GM21723 (cell line): ENCODE measurements at regions not wholly inside any gene's neighbourhood (a gene's known extent, or its start where the extent isn't known, plus 50 kb on each side); places are given as distances from the start of the nearest gene placed in this dataset.

Experiments used
- ATAC-seq: cut with Tn5 transposase; IDR thresholded peaks from one replicate; pipeline ENCODE4 v1.9.1; 2021; ENCODE audit warnings: mild to moderate bottlenecking, moderate library complexity; ENCODE audit not compliant: unreplicated experiment

GRCh38 chr6:26196846-26197635, 109.8 kb downstream of the HFE start:
- ATAC-seq, result peak; percentile 42

DNA sequence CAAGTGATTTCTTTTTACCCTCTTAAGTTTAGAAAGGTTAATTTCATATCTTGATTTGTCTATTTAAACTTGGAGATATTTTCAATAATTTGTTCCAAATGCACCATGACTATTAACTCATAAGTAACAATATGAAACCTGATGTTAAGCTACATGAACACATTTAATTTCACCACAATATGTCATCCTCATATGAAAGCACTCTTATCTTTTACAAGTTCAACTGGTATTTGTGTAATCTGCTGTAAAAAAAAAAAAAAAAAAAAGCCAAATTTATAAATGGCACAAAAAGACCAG, 110.4 kb downstream of the HFE start:
- no peak for ATAC-seq

DNA sequence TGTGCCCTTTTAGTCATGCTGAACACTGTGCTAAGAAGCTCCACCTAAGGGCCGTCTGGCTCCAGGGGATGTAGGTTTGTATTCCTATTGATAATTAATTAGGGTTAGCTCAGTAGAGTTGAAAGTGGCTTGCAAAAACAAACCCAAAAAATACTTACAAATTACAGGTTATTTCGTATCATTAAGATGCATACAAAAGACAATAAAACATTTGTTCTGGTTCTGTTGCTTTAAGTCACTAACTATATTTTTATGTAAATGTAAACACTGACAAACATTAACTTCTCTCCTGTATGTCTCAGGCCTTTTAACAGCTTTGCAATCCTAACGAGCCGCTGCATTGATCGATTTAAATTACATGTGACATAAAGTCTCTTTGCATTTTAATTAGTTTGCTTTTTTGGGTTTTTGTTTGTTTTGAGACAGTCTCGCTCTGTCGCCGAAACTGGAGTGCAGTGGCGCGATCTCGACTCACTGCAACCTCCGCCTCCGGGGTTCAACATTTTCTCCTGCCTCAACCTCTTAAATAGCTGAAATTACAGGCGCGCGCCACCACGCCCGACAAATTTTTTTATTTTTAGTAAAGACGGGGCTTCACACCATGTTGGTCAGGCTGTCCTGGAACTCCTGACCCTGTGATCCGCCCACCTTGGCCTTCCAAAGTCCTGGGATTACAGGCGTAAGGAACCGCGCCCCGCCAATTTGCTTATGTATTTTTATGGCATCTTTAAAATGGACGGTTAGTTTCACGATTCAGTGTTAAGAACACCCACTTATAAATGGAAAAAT, 110.9 kb downstream of the HFE start:
- no peak for ATAC-seq

DNA sequence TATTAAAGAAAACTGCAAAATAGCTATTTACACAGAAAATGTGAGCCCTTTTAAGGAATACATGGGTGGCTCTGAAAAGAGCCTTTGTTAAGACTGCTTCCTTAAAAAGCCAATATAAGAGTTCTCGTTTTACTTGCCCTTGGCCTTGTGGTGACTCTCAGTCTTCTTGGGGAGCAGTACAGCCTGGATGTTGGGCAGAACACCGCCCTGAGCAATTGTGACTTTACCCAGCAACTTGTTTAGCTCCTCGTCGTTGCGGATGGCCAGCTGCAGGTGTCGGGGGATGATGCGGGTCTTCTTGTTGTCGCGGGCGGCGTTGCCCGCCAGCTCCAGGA, 111.5 kb downstream of the HFE start:
- ATAC-seq, result peak; percentile 3

DNA sequence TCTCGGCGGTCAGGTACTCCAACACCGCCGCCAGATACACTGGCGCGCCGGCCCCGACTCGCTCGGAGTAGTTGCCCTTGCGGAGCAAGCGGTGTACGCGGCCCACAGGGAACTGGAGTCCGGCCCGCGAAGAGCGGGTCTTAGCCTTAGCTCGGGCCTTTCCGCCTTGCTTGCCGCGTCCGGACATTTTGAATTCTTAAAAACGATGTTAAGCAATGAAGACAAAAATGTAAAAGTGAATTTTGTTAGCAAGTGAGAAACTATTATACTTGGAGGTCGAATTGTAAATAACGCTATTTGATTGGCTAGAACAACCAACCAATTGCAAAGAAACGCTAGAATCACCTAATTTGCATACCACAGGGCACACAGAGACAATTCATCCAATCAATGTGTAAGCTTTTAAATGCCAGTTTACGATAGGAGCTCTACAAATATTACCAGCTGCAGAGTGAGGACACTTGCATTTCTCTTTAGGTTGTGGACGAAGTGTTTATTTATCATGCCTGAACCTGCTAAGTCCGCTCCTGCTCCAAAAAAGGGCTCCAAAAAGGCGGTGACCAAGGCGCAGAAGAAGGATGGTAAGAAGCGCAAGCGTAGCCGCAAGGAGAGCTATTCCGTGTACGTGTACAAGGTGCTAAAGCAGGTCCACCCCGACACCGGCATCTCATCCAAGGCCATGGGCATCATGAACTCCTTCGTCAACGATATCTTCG, 112.0 kb downstream of the HFE start:
- peak; percentile 48 for ATAC-seq

DNA sequence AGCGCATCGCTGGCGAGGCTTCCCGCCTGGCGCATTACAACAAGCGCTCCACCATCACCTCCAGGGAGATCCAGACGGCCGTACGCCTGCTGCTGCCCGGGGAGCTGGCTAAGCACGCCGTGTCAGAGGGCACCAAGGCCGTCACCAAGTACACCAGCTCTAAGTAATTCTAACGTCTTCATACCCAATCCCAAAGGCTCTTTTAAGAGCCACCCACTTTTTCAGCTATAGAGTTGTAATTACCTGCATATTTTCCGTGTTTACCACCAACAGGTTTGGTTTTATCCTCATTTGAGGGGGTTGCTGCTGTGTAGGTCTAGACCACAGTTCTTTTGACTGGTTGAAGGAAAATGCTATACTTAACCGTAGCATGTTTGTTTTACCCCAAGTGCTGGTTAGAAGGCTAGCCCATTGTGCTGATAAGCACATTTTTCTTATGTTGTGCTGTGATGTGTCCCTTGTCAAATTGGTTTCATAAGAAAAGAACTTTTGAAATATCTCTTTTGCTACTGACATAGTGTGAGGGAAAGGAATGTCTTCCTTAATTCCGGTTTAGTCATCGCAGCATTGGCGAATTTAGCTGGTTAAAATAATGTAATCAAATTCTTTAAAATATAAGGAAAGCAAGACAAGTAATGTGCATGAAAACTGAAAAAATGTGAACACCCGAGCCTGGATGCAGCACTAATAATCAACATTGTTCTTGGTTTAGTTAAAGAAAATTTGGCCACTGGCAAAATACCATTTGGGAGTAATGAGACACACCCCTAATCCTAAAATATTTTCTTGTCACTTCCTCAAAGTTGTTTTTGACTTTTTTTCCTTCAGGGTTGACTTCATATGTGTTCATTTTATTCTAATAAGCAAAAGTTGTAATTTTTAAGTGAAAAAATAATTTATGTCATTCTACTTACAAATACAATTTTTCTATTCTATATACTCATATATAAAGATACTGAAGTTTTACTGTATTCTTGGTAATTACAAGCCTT, 112.8 kb downstream of the HFE start:
- ATAC-seq, result no peak

- no peak for ATAC-seq
Observed at GRCh38 chr6:26200918-26201721, 113.9 kb downstream of the HFE start.

- ATAC-seq, result no peak
Observed at GRCh38 chr6:26202201-26202611, 115.0 kb downstream of the HFE start.

DNA sequence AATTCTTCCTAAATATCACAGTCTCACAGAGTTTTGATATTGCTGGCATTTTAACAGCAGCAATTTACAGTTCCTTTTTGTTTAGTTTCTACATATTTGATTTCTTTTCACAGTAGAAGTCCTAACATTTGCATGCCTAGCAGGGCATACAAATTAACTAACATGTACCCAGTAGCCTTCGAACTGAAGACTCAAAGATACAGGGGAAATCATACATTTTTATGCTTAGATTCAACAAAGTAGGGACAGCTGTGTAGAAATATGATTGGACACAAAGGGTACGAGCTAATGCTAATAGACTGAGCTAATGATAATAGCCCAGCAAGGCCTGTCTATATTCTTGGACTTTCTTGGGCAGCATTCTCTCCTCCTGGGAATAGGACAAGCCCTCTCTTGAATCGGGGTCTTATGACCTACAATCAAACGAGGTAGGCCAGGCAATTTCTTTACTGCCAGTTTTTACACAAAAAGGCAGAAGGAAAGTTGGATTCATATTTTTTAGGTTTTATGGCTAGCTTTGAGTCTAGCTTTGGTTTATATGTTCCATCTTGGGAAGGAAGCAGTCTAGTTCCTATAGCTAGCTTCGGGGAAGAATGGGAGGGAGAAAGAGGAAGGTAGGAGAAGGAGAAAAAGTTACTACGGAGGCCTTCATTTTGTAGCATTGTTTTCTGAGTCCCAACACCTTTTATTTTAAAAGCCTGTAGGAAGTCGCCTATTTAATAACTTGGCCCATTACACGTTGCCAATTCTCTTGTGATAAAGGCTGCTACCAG, 115.8 kb downstream of the HFE start:
- ATAC-seq, result no peak

DNA sequence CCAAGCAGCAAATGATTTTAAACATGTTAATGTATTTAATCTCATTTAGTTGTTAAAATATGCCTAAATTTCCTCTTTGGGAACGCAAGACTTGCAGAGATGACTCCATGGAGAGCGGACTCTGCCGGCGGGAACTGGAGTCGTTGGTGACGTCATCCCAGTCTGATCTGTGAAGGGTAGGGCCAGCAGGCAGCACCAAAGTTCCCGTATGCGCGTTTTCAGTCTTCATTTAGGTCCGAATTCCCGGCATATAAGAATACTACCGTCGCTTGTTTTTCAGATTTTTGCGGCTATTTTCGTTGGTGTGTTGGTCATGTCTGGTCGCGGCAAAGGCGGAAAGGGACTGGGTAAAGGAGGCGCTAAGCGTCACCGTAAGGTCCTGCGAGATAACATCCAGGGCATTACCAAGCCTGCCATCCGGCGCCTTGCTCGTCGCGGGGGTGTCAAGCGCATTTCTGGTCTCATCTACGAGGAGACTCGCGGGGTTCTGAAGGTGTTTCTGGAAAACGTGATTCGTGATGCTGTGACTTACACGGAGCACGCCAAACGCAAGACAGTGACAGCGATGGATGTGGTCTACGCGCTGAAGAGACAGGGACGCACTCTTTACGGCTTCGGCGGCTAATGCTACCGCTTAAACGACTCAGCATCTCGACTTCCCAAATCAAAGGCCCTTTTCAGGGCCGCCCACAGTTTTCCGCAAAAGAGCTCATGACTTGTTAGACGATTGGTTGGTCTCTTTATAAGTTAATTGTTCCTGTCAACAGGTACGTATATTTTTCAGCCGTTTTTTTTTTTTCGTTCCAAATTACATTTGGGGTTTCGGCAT, 117.3 kb downstream of the HFE start:
- ATAC-seq, result peak; percentile 54

GRCh38 chr6:26205161-26205624, 118.0 kb downstream of the HFE start:
- peak; percentile 43 for ATAC-seq

- ATAC-seq, result peak; percentile 24
Observed at GRCh38 chr6:26205625-26206574, 118.7 kb downstream of the HFE start.

DNA sequence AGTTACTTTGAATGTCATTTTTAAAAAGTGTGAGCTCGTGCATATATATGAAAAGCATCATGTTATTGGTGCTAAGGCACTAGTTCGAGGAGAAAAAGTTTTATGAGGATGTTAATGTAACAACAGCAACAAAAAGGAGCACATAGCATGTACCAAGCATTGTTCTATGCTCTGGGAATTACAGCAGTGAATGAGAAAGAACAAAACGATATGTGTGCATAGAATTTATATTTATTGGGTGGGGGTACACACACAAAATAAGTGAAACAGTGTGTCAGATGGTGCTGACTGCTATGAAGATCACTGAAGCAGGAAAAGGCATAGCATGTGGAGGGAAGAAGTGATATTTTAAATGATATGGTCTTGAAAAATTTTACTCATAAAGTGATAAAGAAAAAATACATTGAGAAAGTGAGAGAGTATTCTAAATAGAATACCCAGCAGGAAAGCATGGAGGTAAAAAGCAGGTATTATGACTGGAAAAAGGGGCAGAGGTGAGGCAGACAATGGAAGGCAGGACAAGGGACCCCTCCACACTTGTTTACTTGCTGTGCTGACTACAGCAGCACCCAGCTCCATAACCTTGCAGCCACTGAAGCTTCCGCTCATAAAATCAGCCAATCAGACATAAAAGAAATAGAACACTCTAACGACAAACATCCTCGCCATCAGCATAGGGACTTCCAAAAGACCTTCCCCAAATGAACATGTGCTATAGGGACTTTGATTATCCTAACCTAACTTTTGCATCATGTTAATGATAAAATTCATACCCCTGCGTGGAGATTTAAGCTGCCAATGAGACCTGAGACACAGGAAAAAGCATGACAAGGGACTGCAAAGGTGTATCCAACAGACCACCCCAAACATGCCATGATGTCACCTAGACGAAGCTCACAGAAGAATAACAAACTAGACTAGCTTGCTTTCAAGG, 119.9 kb downstream of the HFE start:
- no peak for ATAC-seq

GRCh38 chr6:26211963-26212362, 124.7 kb downstream of the HFE start:
- ATAC-seq, result no peak

DNA sequence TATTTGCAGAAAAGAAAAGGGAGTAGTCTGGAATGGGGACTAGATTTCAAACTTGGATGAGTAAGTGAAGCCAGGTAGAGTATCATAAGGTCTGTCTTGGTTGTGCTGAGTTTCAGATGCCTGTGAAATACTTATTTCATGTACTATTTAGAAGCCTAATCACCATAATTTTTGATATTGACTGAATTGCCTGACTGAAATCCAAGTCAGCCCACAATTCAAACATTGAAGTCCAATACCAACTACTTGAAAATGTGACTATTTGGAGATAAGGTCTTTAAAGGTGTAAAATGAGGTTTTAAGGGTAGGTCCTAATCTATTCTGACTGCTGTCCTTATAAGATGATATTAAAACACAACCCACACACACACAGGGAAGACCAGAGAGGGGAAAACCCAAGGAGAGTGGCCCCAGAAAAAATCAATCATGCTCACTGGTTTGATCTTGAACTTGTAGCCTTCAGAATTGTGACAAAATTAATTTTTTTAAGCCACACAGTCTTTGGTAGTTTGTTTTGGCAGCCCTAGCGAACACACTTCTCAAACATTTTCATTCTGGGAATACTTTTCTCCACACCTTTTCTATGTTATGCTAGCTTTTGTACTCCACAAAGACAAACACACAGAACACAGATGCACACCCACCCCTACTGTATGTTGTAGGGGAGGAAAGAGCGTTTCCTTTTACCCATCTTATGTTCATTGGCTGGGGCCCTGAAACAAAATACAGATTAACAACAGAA, 126.3 kb downstream of the HFE start:
- ATAC-seq, result no peak
